ENCODE measurements at regions not wholly inside any gene's neighbourhood (a gene's known extent, or its start where the extent isn't known, plus 50 kb on each side); places are given as distances from the start of the nearest gene placed in this dataset.
"Not testable (repeated sequence)": the region's sequence is repeated elsewhere in the genome, so short reads cannot be mapped to it uniquely, and the experiment has no call there.

DNA sequence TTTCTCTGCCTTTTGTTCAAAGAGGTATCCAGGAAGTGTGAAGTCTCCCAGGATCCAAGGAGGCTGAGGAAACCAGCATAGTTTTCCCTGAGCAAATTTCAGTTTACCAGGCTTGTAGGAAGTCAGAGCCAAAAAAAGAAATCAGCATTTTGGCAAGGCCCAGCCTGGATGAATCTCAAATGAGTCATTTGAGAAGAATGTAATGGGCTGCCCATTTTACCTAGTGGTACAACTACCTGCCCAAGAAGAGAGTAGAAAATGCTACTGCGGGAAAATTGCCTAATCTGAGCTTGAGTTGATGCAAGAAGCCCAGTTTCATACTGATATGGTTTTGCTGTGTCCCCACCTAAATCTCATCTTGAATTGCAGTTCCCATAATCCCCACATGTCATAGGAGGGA lies 284.1 kb upstream of the ZNF507 start:
- Histone ChIP-seq H3K36me3 (ENCODE audit: control insufficient read depth, insufficient read depth, low read length) (no peaks in the 10 kb centered on the region), H3K27ac (ENCODE audit: insufficient read depth, low read length, poor library complexity, severe bottlenecking) (no peak overlapping the region), H3K4me3 (ENCODE audit: insufficient read depth, low read depth, low read length, poor library complexity, severe bottlenecking) (no peak overlapping the region), H3K9me3 (ENCODE audit: control insufficient read depth, low read length) (no peaks in the 10 kb centered on the region), H3K27me3 (replicated peaks; ENCODE audit: control insufficient read depth, insufficient read depth, low read length, poor library complexity, severe bottlenecking) (no peaks in the 10 kb centered on the region), H3K4me1 (ENCODE audit: control insufficient read depth, insufficient read depth, low read length, poor library complexity, severe bottlenecking) (no peaks in the 10 kb centered on the region)
- DNase-seq: no peak

DNA sequence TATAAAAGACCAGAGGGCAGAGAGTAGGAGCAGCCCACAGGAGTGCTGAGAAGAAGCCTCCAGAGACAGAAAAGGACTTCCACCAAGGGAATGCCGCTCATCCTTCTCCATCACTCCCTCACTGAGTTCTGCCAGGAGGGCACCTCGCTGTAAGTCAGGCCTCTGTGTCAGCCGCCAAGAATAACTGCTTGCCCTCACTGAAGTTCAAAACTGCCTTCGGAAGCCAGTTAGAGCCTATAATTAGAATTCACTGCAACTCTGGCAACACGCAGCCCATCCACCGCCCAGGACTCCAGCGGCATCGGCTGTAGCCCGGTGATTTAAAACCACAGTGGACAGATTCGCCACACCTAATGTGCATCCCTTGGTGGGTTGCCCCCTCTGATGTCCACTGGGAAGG lies 281.8 kb upstream of the ZNF507 start:
- Histone ChIP-seq H3K27ac (ENCODE audit: insufficient read depth, low read length, poor library complexity, severe bottlenecking) (no peak overlapping the region), H3K36me3 (ENCODE audit: control insufficient read depth, insufficient read depth, low read length) (no peaks in the 10 kb centered on the region), H3K9me3 (ENCODE audit: control insufficient read depth, low read length) (no peaks in the 10 kb centered on the region), H3K4me3 (ENCODE audit: insufficient read depth, low read depth, low read length, poor library complexity, severe bottlenecking) (no peak overlapping the region), H3K27me3 (replicated peaks; ENCODE audit: control insufficient read depth, insufficient read depth, low read length, poor library complexity, severe bottlenecking) (no peaks in the 10 kb centered on the region), H3K4me1 (ENCODE audit: control insufficient read depth, insufficient read depth, low read length, poor library complexity, severe bottlenecking) (no peaks in the 10 kb centered on the region)
- DNase-seq: no peak

DNA sequence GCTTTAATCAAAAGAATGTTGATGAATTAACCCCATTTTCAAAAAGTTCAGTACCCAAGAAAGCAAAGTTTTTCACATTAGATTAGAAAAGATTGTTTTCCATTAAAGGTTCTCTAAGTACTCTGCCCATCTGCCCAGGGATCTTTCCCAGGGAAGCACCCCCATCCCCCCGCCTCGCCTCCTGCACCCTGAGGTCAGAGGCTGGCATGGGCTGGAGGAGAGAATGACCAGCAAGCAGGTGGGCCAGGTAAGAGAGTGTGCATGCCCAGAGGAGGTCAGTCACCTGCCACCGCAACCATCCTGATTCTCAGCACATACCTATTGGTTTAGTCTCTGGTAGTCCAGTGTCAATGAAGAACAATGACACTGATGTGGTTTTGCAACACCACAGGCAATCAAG lies 279.4 kb upstream of the ZNF507 start:
- Histone ChIP-seq H3K27ac (ENCODE audit: insufficient read depth, low read length, poor library complexity, severe bottlenecking) (no peak overlapping the region), H3K4me1 (ENCODE audit: control insufficient read depth, insufficient read depth, low read length, poor library complexity, severe bottlenecking) (no peaks in the 10 kb centered on the region), H3K27me3 (replicated peaks; ENCODE audit: control insufficient read depth, insufficient read depth, low read length, poor library complexity, severe bottlenecking) (no peaks in the 10 kb centered on the region), H3K4me3 (ENCODE audit: insufficient read depth, low read depth, low read length, poor library complexity, severe bottlenecking) (no peak overlapping the region), H3K36me3 (ENCODE audit: control insufficient read depth, insufficient read depth, low read length) (no peaks in the 10 kb centered on the region), H3K9me3 (ENCODE audit: control insufficient read depth, low read length) (no peaks in the 10 kb centered on the region)
- no peak for DNase-seq

DNA sequence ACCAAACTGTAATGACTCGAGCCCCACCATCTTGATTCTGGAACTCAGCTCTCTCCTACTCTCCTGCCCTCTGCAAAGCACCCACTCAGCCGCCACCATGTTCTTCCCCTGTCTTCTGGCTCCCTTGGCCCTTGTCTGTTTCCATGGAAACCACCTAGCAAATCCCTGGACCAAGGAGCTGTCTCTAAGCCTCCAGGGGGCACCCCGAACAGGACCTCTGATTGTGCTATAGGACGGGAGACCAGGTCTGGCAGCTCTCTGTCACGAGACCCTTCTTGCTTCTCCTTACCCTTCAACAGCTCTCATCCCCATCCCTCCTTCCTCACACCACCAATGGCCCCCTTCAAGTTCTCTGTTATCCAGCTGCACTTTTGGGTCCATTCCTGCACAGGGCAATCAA lies 277.7 kb upstream of the ZNF507 start:
- H3K27ac ChIP-seq (ENCODE audit: insufficient read depth, low read length, poor library complexity, severe bottlenecking): no peak overlapping the region
- H3K27me3 ChIP-seq (replicated peaks; ENCODE audit: control insufficient read depth, insufficient read depth, low read length, poor library complexity, severe bottlenecking): no peaks in the 10 kb centered on the region
- no peaks in the 10 kb centered on the region for H3K36me3 ChIP-seq (ENCODE audit: control insufficient read depth, insufficient read depth, low read length)
- no peaks in the 10 kb centered on the region for H3K4me1 ChIP-seq (ENCODE audit: control insufficient read depth, insufficient read depth, low read length, poor library complexity, severe bottlenecking)
- DNase-seq: no peak
- H3K4me3 ChIP-seq (ENCODE audit: insufficient read depth, low read depth, low read length, poor library complexity, severe bottlenecking): no peak overlapping the region
- H3K9me3 ChIP-seq (ENCODE audit: control insufficient read depth, low read length): no peaks in the 10 kb centered on the region

DNA sequence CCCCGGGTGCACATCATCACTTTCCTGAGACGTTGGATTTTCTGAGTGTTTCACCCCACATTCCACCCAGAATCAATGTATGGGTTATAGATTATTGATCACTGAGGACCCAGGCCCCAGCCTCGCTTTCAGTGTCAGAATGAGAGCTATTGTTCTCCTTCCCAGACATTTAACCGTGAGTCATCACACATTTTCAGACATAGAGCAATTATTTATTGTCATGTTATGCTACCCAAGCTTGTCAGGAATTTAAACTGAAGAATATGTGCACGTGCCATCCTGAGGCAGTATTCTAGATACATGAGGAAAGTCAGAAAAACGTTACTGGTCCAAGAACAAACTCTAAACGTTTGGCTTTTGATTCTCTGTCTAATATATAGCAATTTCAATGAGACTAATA lies 276.6 kb upstream of the ZNF507 start:
- H3K27ac ChIP-seq (ENCODE audit: insufficient read depth, low read length, poor library complexity, severe bottlenecking): no peak overlapping the region
- no peak for DNase-seq
- no peaks in the 10 kb centered on the region for H3K36me3 ChIP-seq (ENCODE audit: control insufficient read depth, insufficient read depth, low read length)
- no peaks in the 10 kb centered on the region for H3K27me3 ChIP-seq (replicated peaks; ENCODE audit: control insufficient read depth, insufficient read depth, low read length, poor library complexity, severe bottlenecking)
- H3K4me3 ChIP-seq (ENCODE audit: insufficient read depth, low read depth, low read length, poor library complexity, severe bottlenecking): no peak overlapping the region
- no peaks in the 10 kb centered on the region for H3K9me3 ChIP-seq (ENCODE audit: control insufficient read depth, low read length)
- no peaks in the 10 kb centered on the region for H3K4me1 ChIP-seq (ENCODE audit: control insufficient read depth, insufficient read depth, low read length, poor library complexity, severe bottlenecking)

DNA sequence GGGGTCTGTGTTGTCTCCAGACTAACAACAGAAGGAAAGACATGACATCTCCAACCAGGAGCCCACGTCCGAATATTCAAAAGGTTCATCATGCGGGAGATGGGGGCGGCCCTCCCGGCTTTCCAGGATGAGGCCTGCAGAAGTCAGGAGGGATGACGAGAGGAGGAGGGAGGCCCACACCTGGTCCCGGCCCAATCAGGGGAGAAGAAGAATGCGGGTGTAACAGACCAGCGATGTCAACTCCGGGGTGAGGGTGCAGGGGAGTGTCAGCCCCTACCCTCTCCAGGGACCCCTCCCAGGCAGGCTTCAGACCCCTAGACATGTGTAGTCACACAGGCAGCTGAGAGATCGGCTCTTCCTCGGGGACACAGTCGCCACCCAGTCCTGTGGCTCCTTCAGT lies 275.3 kb upstream of the ZNF507 start:
- no peaks in the 10 kb centered on the region for H3K4me1 ChIP-seq (ENCODE audit: control insufficient read depth, insufficient read depth, low read length, poor library complexity, severe bottlenecking)
- H3K27ac ChIP-seq (ENCODE audit: insufficient read depth, low read length, poor library complexity, severe bottlenecking): no peak overlapping the region
- no peak overlapping the region for H3K4me3 ChIP-seq (ENCODE audit: insufficient read depth, low read depth, low read length, poor library complexity, severe bottlenecking)
- H3K9me3 ChIP-seq (ENCODE audit: control insufficient read depth, low read length): no peaks in the 10 kb centered on the region
- H3K27me3 ChIP-seq (replicated peaks; ENCODE audit: control insufficient read depth, insufficient read depth, low read length, poor library complexity, severe bottlenecking): no peaks in the 10 kb centered on the region
- no peak for DNase-seq
- no peaks in the 10 kb centered on the region for H3K36me3 ChIP-seq (ENCODE audit: control insufficient read depth, insufficient read depth, low read length)

DNA sequence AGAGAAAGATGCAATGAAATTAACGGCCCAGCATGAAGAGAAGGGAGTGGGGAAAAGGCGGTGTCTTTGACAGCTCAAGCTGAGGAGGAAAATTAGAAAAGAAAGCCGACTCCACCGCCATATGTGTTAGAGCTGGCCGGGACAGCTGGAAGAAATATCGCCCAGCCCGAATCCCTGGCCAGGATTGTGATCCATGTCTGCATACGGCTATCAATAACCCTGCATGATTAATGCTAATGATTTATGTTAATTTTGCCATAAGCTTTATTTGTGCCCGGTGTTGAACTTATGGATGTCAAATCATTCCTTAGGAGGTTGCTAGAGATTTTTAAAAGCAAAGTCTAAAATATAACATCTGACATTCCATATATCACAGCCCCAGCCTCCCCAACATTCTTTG lies 263.4 kb upstream of the ZNF507 start:
- Histone ChIP-seq H3K27me3 (replicated peaks; ENCODE audit: control insufficient read depth, insufficient read depth, low read length, poor library complexity, severe bottlenecking) (no peaks in the 10 kb centered on the region), H3K4me3 (ENCODE audit: insufficient read depth, low read depth, low read length, poor library complexity, severe bottlenecking) (no peak overlapping the region), H3K27ac (ENCODE audit: insufficient read depth, low read length, poor library complexity, severe bottlenecking) (no peak overlapping the region), H3K36me3 (ENCODE audit: control insufficient read depth, insufficient read depth, low read length) (no peaks in the 10 kb centered on the region), H3K9me3 (ENCODE audit: control insufficient read depth, low read length) (no peaks in the 10 kb centered on the region), H3K4me1 (ENCODE audit: control insufficient read depth, insufficient read depth, low read length, poor library complexity, severe bottlenecking) (no peaks in the 10 kb centered on the region)
- DNase-seq: no peak

DNA sequence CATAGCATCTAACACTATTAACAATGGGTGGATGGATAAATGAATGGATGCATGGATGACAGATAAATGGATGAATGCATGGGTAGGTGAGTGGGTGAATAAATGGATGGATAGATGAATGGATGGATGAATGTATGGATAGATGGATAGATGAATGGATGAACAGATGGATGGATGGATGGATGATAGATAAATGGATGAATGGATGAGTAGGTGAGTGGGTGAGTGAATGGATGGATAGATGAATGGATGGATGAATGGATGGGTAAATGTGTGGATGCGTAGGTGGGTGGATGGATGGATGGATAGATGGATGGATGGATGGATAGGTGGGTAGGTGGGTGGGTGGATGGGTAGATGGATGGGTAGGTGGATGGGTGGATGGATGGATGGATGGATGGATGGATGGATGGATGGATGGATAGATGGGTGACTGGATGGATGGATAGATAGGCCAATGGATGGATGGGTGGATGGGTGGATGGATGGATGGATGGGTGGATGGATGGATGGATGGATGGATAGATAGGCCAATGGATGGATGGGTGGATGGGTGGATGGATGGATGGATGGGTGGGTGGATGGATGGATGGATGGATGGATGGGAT lies 260.6 kb upstream of the ZNF507 start:
- not testable (repeated sequence) for H3K36me3 ChIP-seq (ENCODE audit: control insufficient read depth, insufficient read depth, low read length); H3K27me3 ChIP-seq (replicated peaks; ENCODE audit: control insufficient read depth, insufficient read depth, low read length, poor library complexity, severe bottlenecking); H3K9me3 ChIP-seq (ENCODE audit: control insufficient read depth, low read length); H3K4me1 ChIP-seq (ENCODE audit: control insufficient read depth, insufficient read depth, low read length, poor library complexity, severe bottlenecking); H3K4me3 ChIP-seq (ENCODE audit: insufficient read depth, low read depth, low read length, poor library complexity, severe bottlenecking); DNase-seq; H3K27ac ChIP-seq (ENCODE audit: insufficient read depth, low read length, poor library complexity, severe bottlenecking)

DNA sequence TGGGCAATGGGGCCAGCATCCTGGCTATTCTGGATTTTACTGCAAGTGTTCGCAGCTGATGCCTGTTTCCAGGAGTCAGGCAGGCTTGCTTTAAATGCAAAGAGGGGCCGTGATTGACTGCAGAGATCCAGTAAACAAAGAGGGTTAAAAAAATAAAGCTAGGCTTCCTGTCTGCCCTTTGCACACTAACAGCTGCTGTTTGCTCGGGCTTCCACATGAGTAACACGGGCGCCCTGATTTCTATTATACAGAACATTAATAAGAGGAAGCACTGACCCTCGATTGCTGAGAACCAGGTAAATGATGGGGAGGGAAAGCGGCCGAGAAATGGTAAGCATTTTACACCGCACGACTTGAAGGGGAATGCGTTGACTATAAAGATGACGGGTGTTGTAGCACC lies 254.2 kb upstream of the ZNF507 start:
- DNase-seq: no peak
- Histone ChIP-seq H3K36me3 (ENCODE audit: control insufficient read depth, insufficient read depth, low read length) (no peaks in the 10 kb centered on the region), H3K9me3 (ENCODE audit: control insufficient read depth, low read length) (no peaks in the 10 kb centered on the region), H3K4me1 (ENCODE audit: control insufficient read depth, insufficient read depth, low read length, poor library complexity, severe bottlenecking) (no peaks in the 10 kb centered on the region), H3K27ac (ENCODE audit: insufficient read depth, low read length, poor library complexity, severe bottlenecking) (no peak overlapping the region), H3K27me3 (replicated peaks; ENCODE audit: control insufficient read depth, insufficient read depth, low read length, poor library complexity, severe bottlenecking) (no peaks in the 10 kb centered on the region), H3K4me3 (ENCODE audit: insufficient read depth, low read depth, low read length, poor library complexity, severe bottlenecking) (no peak overlapping the region)

DNA sequence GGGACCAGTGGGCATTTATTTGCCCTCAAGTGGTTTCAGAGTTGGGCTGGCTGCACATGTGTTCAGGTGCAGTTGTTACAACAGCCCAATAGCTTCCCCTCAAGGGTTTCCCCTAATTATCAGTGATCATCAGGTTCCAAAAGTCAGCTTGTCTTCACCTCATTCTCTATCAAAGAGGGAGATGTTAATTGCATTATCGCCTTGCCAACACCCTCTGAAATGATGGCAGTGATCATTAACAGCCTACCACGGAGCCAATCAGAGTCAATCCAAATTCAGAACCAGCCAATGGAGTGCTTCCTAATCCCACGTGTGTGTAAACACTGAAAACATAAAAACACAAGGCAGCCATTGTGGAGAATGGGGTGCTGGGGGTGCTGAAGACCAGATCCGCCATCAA lies 248.4 kb upstream of the ZNF507 start:
- Histone ChIP-seq H3K27me3 (replicated peaks; ENCODE audit: control insufficient read depth, insufficient read depth, low read length, poor library complexity, severe bottlenecking) (no peaks in the 10 kb centered on the region), H3K4me1 (ENCODE audit: control insufficient read depth, insufficient read depth, low read length, poor library complexity, severe bottlenecking) (no peaks in the 10 kb centered on the region), H3K4me3 (ENCODE audit: insufficient read depth, low read depth, low read length, poor library complexity, severe bottlenecking) (no peak overlapping the region), H3K9me3 (ENCODE audit: control insufficient read depth, low read length) (no peaks in the 10 kb centered on the region), H3K27ac (ENCODE audit: insufficient read depth, low read length, poor library complexity, severe bottlenecking) (no peak overlapping the region), H3K36me3 (ENCODE audit: control insufficient read depth, insufficient read depth, low read length) (no peaks in the 10 kb centered on the region)
- DNase-seq: no peak

DNA sequence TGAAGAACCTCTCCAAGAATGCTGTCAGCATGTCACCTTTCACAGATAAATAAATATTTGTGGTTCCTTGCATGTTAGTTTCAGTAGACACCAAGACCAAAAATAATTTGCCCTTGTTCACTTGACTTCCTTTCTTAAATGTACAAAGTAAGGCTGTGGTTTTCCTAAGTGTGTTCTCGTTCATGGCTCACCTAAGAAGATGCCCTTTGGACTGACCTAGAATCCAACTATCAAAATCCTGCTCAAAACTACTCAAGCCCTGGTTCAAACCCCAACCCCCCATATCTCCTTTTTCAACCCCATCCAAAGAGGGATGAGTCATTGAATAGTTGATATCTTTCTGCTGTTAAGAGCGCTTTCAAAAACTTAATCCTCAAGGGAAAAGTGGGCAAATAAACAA lies 247.8 kb upstream of the ZNF507 start:
- Histone ChIP-seq H3K9me3 (ENCODE audit: control insufficient read depth, low read length) (no peaks in the 10 kb centered on the region), H3K27ac (ENCODE audit: insufficient read depth, low read length, poor library complexity, severe bottlenecking) (no peak overlapping the region), H3K4me3 (ENCODE audit: insufficient read depth, low read depth, low read length, poor library complexity, severe bottlenecking) (no peak overlapping the region), H3K27me3 (replicated peaks; ENCODE audit: control insufficient read depth, insufficient read depth, low read length, poor library complexity, severe bottlenecking) (no peaks in the 10 kb centered on the region), H3K36me3 (ENCODE audit: control insufficient read depth, insufficient read depth, low read length) (no peaks in the 10 kb centered on the region), H3K4me1 (ENCODE audit: control insufficient read depth, insufficient read depth, low read length, poor library complexity, severe bottlenecking) (no peaks in the 10 kb centered on the region)
- DNase-seq: no peak

Measured in effector memory CD4-positive, alpha-beta T cell (primary cell).